GM10266 (cell line): ENCODE measurements at regions not wholly inside any gene's neighbourhood (a gene's known extent, or its start where the extent isn't known, plus 50 kb on each side); places are given as distances from the start of the nearest gene placed in this dataset.

Source experiments
- DNase-seq: peaks from one replicate; pipeline ENCODE4 v3.0.0; 2012; ENCODE audit errors: extremely low spot score
- CTCF ChIP-seq: IDR thresholded peaks from 2 replicates; pipeline ENCODE4 v1.5.1; 2012; ENCODE audit warnings: mild to moderate bottlenecking, low read depth; ENCODE audit not compliant: control insufficient read depth, insufficient read depth; ENCODE audit errors: missing control alignments

- TF ChIP-seq CTCF, result no peak
- no peak for DNase-seq
Measured at GRCh38 chr3:171967137-171967783, 72.1 kb upstream of the FNDC3B start.

GRCh38 chr3:171967932-171968678 lies 71.3 kb upstream of the FNDC3B start:
- no peak for DNase-seq
- no peak for TF ChIP-seq CTCF

GRCh38 chr3:171970301-171970788 lies 69.0 kb upstream of the FNDC3B start:
- TF ChIP-seq CTCF, result no peak
- no peak for DNase-seq

GRCh38 chr3:171971919-171972514 lies 67.4 kb upstream of the FNDC3B start:
- DNase-seq, result no peak
- TF ChIP-seq CTCF, result no peak

GRCh38 chr3:171972871-171973348 lies 66.5 kb upstream of the FNDC3B start:
- no peak for DNase-seq
- no peak for TF ChIP-seq CTCF

GRCh38 chr3:171974986-171975837 lies 64.2 kb upstream of the FNDC3B start:
- TF ChIP-seq CTCF, result no peak
- DNase-seq, result no peak
